Erythroblast (primary cell): ENCODE measurements at regions not wholly inside any gene's neighbourhood (a gene's known extent, or its start where the extent isn't known, plus 50 kb on each side); places are given as distances from the start of the nearest gene placed in this dataset.

ENCODE experiments used
- GATA1 ChIP-seq: IDR thresholded peaks from 2 replicates; pipeline ENCODE4 v1.6.1; 2011; ENCODE audit warnings: low read depth, mild to moderate bottlenecking, control low read depth, low read length, moderate library complexity
- POLR2A ChIP-seq: IDR thresholded peaks from 2 replicates; pipeline ENCODE4 v1.6.1; 2011; ENCODE audit warnings: mild to moderate bottlenecking, low read length

DNA sequence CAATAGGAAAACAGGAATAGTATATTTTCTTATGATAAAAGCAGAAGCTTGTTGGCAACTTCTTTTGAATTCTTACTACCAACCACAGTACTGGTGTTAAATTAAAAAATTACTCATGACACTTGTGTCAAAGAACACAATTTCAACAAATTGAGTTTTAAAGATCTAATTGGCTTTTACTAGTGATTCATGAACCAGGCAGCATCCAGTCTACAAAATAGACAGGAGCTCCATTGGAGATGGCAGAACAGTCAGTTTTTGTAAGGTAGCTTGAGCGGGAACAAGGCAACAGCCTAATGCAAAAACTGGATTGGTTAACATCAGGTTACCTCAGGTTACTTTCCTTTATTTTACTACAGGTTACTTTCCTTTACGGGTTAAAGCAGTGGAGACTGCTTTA, 181.3 kb upstream of the THBS1 start:
- TF ChIP-seq POLR2A: no peak
- TF ChIP-seq GATA1: no peak
